B cell (primary cell): ENCODE measurements at regions not wholly inside any gene's neighbourhood (a gene's known extent, or its start where the extent isn't known, plus 50 kb on each side); places are given as distances from the start of the nearest gene placed in this dataset.

Experiments
- EZH2 ChIP-seq: IDR thresholded peaks from 2 replicates; pipeline ENCODE4 v1.6.1; 2012; ENCODE audit warnings: borderline replicate concordance, low read depth, mild to moderate bottlenecking, moderate library complexity, low read length; ENCODE audit not compliant: insufficient read depth, poor library complexity, severe bottlenecking
- TF ChIP-seq, protein P1 (sequence below): fragments of 200-600 bp; IDR thresholded peaks from one replicate; pipeline ENCODE4 v1.8.0; 2022; ENCODE audit warnings: antibody characterized with exemption, mild to moderate bottlenecking

DNA sequence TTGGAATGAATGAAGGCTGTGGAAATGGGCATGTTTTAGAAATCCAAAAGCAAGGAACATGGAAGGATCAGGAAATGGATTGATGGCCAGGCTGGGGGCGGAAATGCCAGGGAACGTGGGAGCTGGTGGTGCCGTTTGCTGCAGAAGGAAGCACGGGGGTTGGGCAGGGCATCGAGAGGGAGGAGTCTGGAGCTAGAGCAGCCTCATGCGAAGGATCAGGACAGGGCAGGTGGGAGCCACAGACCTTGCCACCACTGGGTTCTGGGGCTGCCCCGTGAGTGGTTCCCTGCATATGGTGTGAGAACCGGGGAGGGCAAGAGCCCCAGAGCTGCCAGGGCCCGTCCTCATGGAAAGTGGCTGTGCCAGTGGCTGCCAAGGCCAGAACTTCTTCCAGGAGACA is 193.8 kb upstream of the ZNF32 start:
- no peak for TF ChIP-seq EZH2
- TF ChIP-seq, protein P1, sequence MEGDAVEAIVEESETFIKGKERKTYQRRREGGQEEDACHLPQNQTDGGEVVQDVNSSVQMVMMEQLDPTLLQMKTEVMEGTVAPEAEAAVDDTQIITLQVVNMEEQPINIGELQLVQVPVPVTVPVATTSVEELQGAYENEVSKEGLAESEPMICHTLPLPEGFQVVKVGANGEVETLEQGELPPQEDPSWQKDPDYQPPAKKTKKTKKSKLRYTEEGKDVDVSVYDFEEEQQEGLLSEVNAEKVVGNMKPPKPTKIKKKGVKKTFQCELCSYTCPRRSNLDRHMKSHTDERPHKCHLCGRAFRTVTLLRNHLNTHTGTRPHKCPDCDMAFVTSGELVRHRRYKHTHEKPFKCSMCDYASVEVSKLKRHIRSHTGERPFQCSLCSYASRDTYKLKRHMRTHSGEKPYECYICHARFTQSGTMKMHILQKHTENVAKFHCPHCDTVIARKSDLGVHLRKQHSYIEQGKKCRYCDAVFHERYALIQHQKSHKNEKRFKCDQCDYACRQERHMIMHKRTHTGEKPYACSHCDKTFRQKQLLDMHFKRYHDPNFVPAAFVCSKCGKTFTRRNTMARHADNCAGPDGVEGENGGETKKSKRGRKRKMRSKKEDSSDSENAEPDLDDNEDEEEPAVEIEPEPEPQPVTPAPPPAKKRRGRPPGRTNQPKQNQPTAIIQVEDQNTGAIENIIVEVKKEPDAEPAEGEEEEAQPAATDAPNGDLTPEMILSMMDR = no peak
